D341Med (cell line): ENCODE measurements at regions not wholly inside any gene's neighbourhood (a gene's known extent, or its start where the extent isn't known, plus 50 kb on each side); places are given as distances from the start of the nearest gene placed in this dataset.
A peak's percentile ranks its signal among the peaks of the same experiment; 100 is the strongest.
"Not testable (repeated sequence)": the region's sequence is repeated elsewhere in the genome, so short reads cannot be mapped to it uniquely, and the experiment has no call there.

Experiments used
- DNase-seq: peaks from one replicate; pipeline ENCODE4 v3.0.0; 2012; ENCODE audit warnings: low spot score

DNA sequence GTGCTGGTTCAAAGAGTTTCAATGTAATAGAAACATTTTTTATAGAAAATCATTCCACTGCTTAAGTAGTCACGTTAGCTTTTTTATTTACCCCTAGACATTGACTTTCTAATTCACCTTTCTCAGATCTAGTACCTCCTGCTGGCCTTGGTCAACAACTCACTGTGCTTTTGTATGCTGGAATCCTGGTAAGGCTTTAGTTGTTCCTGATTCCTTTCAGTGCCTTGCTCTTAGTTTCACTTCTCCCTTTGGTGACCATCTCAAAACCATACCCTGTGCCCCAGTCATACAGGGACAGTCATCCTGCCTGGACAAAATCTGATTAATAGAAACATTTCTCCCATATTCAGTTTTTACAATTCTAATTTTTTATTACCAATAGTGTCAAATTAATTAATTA is 130.2 kb downstream of the GPR37 start:
- DNase-seq = no peak

DNA sequence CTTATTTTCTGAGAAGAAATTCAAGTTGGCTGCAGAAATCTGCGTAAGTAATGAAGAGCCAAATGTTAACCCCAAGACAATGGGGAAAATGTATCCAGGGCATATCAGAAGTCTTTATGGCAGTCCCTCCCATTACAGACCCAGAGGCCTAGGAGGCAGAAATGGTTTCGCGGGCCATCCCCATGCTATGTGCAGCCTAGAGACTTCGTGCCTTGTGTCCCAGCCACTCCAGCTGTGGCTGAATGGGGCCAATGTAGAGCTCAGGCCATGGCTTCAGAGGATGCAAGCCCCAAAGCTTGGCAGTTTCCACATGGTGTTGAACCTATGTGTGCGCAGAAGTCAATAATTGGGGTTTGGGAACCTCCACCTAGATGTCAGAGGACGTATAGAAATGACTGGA is 131.9 kb downstream of the GPR37 start:
- no peak for DNase-seq

- DNase-seq = no peak
These were observed 135.2 kb downstream of the GPR37 start for GRCh38 chr7:124630395-124630794.

- no peak for DNase-seq
These were observed 146.7 kb downstream of the GPR37 start for GRCh38 chr7:124618871-124619270.

- not testable (repeated sequence) for DNase-seq
These were observed 147.5 kb downstream of the GPR37 start for GRCh38 chr7:124618051-124618450.

- DNase-seq = no peak
These were observed 162.5 kb downstream of the GPR37 start for GRCh38 chr7:124603066-124603465.

GRCh38 chr7:124597509-124597908 is 168.1 kb downstream of the GPR37 start:
- DNase-seq = no peak

- DNase-seq = no peak
These were observed 168.7 kb downstream of the GPR37 start for GRCh38 chr7:124596881-124597280.

- no peak for DNase-seq
These were observed 174.8 kb downstream of the GPR37 start for GRCh38 chr7:124590814-124591213.

DNA sequence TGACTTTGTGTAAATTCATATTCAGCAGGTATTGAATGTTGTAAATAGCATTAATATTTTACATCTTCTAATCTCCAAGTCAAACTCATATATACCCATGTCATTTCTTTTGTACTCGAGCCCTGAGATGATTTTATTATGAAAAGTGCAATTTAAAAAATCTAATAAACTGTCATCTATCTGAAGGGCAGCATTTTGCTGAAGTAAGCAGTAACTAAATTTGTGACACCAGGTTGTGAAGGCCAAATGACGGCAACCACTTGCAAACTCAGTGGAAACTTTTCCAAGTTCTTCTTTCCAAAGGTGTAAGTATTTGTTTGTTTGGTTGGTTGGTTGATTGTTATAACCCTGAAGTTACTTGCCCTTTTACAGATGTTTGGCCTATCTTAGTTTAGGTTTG is 188.3 kb downstream of the GPR37 start:
- no peak for DNase-seq

- no peak for DNase-seq
These were observed 190.4 kb downstream of the GPR37 start for GRCh38 chr7:124575176-124575575.

- DNase-seq = no peak
These were observed 195.0 kb downstream of the GPR37 start for GRCh38 chr7:124570558-124570957.

DNA sequence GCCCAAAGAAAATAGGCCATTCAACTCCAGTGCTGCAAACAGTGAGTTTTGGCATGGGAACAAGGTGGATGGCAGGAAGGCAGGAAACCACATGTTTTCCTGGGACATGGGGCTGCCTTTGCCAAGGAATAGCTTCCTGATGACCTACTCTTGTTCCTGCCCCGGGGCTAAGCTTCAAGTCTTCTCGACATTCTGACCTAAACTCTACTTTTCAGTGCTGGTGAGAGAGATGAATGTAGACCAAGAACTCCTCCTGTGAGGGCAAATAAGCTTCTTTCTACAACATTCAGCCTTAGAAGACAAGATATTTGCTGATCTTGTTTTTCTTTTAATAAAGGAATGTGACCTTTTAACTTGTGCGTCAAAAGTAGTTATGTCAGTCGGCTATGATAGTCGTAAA is 199.0 kb downstream of the GPR37 start:
- DNase-seq = no peak

- DNase-seq = no peak
These were observed 208.0 kb downstream of the GPR37 start for GRCh38 chr7:124557587-124557986.

DNA sequence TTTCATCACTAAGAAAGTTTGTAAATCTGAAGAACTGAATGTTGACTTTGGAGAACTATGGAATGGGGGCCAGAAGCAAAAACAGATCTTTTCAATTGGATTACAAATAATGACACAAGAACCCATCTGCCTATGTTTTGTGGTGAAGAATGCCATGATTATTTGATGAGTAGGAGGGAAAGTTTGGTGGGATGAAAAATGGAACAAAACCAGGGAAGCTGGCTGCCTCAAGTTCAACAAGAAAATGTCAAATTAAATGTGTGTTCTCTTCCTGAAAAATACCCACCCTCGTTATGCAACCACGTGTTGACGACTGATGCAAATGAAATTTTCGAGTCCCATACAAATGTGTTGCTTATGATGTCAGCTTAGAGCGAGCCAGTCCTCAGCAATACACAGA is 208.5 kb downstream of the GPR37 start:
- DNase-seq = no peak

DNA sequence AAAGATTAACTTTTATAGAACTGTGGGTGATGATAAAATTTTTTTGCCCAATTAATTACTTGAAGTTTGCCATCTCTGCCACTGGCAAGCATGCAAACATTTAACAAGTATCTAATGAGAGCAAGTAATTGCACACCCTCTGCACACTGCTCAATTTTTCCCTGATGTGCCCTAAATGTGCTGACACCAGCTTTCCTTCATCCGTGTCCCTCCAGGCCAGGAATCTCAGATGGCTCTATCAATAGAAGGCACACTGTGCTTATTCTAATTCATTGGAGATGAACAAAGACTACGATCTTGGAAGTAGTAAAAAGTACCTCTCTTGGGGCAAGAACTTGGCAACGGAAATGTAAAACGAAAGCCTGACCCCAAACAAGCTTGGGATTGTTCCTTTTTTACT is 212.1 kb downstream of the GPR37 start:
- no peak for DNase-seq

- no peak for DNase-seq
These were observed 213.4 kb downstream of the GPR37 start for GRCh38 chr7:124552217-124552616.

DNA sequence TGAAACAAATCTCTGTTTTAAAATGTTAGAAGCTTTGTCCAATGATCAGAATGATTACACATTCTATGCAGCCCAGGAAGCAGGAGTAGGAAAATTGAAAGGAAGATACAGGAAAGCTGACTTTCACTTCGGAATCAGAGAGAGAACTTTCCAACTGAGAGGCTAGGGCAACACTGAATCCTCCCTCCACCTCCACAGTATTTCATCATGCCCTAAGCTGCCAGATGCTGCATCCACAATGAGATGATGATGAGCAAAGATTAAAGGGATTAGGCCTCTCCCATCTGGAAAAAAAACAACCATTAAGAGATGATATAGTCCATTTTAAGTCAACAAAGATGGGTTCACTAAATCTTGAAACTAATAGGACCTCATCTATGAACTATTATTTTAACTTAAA is 215.6 kb downstream of the GPR37 start:
- peak; percentile 60 for DNase-seq

- no peak for DNase-seq
These were observed 223.1 kb downstream of the GPR37 start for GRCh38 chr7:124542476-124542875.

GRCh38 chr7:124536156-124536762 is 229.3 kb downstream of the GPR37 start:
- DNase-seq = no peak

GRCh38 chr7:124532166-124532565 is 233.4 kb downstream of the GPR37 start:
- DNase-seq = no peak

GRCh38 chr7:124516911-124517310 is 248.7 kb downstream of the GPR37 start:
- DNase-seq = no peak

GRCh38 chr7:124515106-124515830 is 250.3 kb downstream of the GPR37 start:
- DNase-seq = no peak

- no peak for DNase-seq
These were observed 251.1 kb downstream of the GPR37 start for GRCh38 chr7:124514471-124514870.
